WERI-Rb-1 (cell line): ENCODE measurements at regions not wholly inside any gene's neighbourhood (a gene's known extent, or its start where the extent isn't known, plus 50 kb on each side); places are given as distances from the start of the nearest gene placed in this dataset.

Source experiments
- DNase-seq: peaks from one replicate; pipeline ENCODE4 v3.0.0-alpha.2; 2020
- H3K27ac ChIP-seq: fragments of 250-450 bp; sonication (Bioruptor Pico); 2 replicates; pipeline ENCODE4 v1.5.1; 2020; ENCODE audit warnings: mild to moderate bottlenecking, moderate library complexity
- H3K27me3 ChIP-seq: fragments of 250-450 bp; sonication (Bioruptor Pico); 2 replicates; pipeline ENCODE4 v1.5.1; 2021; ENCODE audit warnings: mild to moderate bottlenecking, low read depth, moderate library complexity; ENCODE audit not compliant: insufficient read depth, severe bottlenecking
- H3K36me3 ChIP-seq: fragments of 250-450 bp; sonication (Bioruptor Pico); 2 replicates; pipeline ENCODE4 v1.5.1; 2020; ENCODE audit warnings: mild to moderate bottlenecking, moderate library complexity
- H3K4me3 ChIP-seq: 2 replicates; pipeline ENCODE4 v1.5.1; 2011; ENCODE audit warnings: low read depth, mild to moderate bottlenecking, control low read depth, low read length
- H3K9me3 ChIP-seq: fragments of 250-450 bp; sonication (Bioruptor Pico); 2 replicates; pipeline ENCODE4 v1.5.1; 2021; ENCODE audit warnings: mild to moderate bottlenecking, moderate library complexity; ENCODE audit not compliant: severe bottlenecking
- TF ChIP-seq, protein P1 (sequence below): IDR thresholded peaks from 2 replicates; pipeline ENCODE4 v1.5.1; 2011; ENCODE audit warnings: low read depth, mild to moderate bottlenecking, control low read depth, inconsistent platforms, low read length

DNA sequence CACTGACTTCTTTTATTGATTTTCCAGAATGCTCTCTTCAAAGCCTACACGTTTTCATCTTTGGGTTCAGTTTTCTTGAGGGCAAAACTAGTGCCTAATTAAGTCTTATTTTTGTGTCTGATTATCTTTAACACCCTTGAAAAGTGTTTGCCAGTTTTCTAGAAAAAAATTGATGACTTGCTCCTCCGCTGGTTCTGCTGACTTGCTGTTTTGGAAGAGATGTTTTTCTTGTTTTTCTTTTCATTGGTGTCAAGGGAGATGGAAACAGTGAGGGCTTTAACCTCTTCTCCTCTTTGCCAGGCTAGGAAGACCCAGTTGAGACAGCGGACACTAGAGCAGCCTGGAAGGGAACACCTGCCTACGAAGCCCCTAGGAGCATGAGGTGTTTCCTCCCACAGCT lies 123.7 kb upstream of the EEPD1 start:
- Histone ChIP-seq H3K4me3 (no peak overlapping the region), H3K9me3 (no peaks in the 10 kb centered on the region), H3K36me3 (no peaks in the 10 kb centered on the region), H3K27me3 (no peaks in the 10 kb centered on the region), H3K27ac (no peak overlapping the region)
- DNase-seq = no peak
- TF ChIP-seq, protein P1, sequence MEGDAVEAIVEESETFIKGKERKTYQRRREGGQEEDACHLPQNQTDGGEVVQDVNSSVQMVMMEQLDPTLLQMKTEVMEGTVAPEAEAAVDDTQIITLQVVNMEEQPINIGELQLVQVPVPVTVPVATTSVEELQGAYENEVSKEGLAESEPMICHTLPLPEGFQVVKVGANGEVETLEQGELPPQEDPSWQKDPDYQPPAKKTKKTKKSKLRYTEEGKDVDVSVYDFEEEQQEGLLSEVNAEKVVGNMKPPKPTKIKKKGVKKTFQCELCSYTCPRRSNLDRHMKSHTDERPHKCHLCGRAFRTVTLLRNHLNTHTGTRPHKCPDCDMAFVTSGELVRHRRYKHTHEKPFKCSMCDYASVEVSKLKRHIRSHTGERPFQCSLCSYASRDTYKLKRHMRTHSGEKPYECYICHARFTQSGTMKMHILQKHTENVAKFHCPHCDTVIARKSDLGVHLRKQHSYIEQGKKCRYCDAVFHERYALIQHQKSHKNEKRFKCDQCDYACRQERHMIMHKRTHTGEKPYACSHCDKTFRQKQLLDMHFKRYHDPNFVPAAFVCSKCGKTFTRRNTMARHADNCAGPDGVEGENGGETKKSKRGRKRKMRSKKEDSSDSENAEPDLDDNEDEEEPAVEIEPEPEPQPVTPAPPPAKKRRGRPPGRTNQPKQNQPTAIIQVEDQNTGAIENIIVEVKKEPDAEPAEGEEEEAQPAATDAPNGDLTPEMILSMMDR = no peak

DNA sequence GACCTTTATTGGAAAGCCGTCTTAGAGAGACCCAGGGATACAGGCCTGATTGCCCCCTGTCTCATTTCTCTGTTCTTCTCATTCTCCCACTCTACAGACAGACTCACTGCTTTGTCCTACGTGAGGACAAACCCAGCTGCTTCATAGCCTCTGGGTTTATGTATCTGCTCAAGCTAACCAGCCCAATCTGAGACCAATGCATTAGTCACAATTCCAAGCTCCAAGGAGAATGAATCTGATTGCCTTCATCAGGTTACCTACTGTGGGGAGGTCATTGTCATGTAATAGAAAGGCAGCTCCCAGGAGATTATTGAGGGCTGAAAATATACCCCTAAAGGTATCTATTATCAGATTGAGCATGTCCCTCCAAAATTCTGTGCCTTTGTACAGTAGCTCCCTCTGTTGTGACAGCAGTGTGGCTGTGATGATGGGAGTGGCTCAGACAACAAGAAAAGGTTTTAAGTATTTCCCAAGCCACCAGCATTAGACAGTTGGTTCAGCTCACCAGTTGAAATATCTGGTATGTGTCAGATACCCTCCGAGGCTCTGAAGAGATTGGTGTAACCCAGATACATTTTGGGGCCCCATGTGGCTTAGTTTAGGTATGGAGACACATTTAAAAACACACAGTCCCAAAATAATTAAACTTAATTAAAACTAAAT lies 123.1 kb upstream of the EEPD1 start:
- Histone ChIP-seq H3K27ac (no peak overlapping the region), H3K36me3 (no peaks in the 10 kb centered on the region), H3K4me3 (no peak overlapping the region), H3K9me3 (no peaks in the 10 kb centered on the region), H3K27me3 (no peaks in the 10 kb centered on the region)
- TF ChIP-seq, protein P1 = no peak
- DNase-seq = no peak

DNA sequence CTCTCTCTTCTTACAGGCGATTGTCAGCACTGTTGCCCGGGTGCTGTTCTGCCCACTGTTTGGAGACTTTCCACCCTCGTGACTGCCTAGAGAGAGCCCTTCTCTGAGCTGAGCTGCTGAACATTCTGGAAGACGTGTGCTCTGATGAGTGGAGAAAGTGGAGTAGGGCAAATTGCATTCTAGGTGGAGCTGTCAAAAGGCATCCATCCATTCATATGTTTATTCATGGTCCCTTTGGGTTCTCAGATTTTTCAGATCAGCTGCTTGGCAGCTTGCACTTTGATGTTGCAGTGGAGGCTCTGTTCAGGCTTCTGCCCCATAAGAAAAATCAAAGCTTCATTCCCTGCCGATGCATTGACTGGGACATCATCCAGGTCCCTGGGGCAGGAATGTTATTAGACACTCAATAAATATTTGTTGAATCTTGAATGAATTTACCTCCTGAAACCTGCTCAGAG lies 120.7 kb upstream of the EEPD1 start:
- H3K27ac ChIP-seq = no peak overlapping the region
- no peak for DNase-seq
- TF ChIP-seq, protein P1 = no peak

GRCh38 chr7:36034020-36034419 lies 119.0 kb upstream of the EEPD1 start:
- DNase-seq = no peak

More for the DNA sequence above, 120.7 kb upstream of the EEPD1 start:
- H3K27me3 ChIP-seq = no peaks in the 10 kb centered on the region
- H3K36me3 ChIP-seq = no peaks in the 10 kb centered on the region
- H3K9me3 ChIP-seq = no peaks in the 10 kb centered on the region
- no peak overlapping the region for H3K4me3 ChIP-seq

DNA sequence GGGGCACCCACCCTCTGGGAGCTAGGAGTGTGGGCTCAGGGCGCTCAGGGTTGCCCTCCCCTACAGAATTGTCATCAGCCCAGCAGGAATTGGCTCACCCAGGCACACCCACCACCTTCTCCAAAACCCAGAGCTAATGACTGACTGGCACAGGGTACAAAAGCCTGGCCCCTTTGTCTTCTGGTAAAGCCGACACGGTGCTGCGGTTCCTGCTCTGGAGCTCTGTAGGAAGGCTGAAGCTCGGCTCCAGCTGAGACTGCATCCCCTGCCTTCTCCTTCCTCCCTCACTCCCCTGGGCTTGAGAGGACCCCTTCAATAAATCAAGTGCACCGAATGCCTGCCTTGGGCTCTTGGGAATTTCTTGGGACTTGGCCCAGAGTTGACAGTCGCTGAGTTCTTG lies 117.9 kb upstream of the EEPD1 start:
- no peak for DNase-seq
- Histone ChIP-seq H3K9me3 (peaks cover 2% of the 10 kb centered on the region), H3K4me3 (no peak overlapping the region), H3K27me3 (no peaks in the 10 kb centered on the region), H3K36me3 (no peaks in the 10 kb centered on the region), H3K27ac (no peak overlapping the region)
- TF ChIP-seq, protein P1 = no peak

More at GRCh38 chr7:36034020-36034419, 119.0 kb upstream of the EEPD1 start:
- TF ChIP-seq, protein P1 = no peak
- Histone ChIP-seq H3K4me3 (no peak overlapping the region), H3K27me3 (no peaks in the 10 kb centered on the region), H3K27ac (no peak overlapping the region), H3K36me3 (no peaks in the 10 kb centered on the region), H3K9me3 (no peaks in the 10 kb centered on the region)

DNA sequence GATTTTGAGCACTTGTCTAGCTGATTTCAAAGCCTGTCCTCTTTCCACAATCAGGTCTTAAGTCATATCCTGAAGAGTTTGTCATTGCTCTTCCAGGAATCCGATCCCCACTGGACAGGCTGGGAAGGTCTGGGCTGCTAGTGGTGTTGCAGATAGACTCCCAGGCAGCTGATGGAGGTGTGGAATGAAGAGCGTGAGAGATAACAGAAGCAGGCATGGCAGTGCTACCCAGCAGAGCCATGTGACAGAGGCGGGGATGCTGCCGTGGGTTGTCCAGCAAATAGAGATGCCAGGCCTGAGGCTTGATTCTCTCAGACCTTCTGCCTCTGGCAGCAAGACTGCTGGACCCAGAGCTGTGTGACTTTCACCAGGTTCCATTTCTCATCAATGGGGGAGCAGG lies 116.5 kb upstream of the EEPD1 start:
- TF ChIP-seq, protein P1 = no peak
- Histone ChIP-seq H3K4me3 (no peak overlapping the region), H3K36me3 (no peaks in the 10 kb centered on the region), H3K9me3 (peaks cover 2% of the 10 kb centered on the region), H3K27ac (no peak overlapping the region), H3K27me3 (no peaks in the 10 kb centered on the region)
- DNase-seq = no peak
